ENCODE measurements at regions not wholly inside any gene's neighbourhood (a gene's known extent, or its start where the extent isn't known, plus 50 kb on each side); places are given as distances from the start of the nearest gene placed in this dataset.

- intact Hi-C loops (cut with micrococcal nuclease): no loop called here
- no peaks in the 10 kb centered on the region for H3K27me3 Mint-ChIP-seq
- no peaks in the 10 kb centered on the region for H3K9me3 ChIP-seq (ENCODE audit: control extremely low read depth in 1 of 3, control insufficient read depth in 2 of 3, insufficient read depth in 1 of 3, low read length in 2 of 3)
- no peak overlapping the region for H3K4me3 Mint-ChIP-seq
- no peak overlapping the region for H3K9ac ChIP-seq (ENCODE audit: low read length)
- no peaks in the 10 kb centered on the region for H3K27me3 ChIP-seq (replicated peaks in 1 of 4; ENCODE audit: control extremely low read depth in 1 of 4, control insufficient read depth in 3 of 4, insufficient read depth in 4 of 4, low read length in 3 of 4)
- H3K4me1 ChIP-seq (ENCODE audit: control insufficient read depth in 2 of 2, insufficient read depth in 2 of 2, low read length in 2 of 2): no peaks in the 10 kb centered on the region
- no peak for ATAC-seq (ENCODE audit: low read depth)
- H3K27ac ChIP-seq (ENCODE audit: low read length in 2 of 2): no peak overlapping the region
- no peak overlapping the region for H3K4me2 ChIP-seq (replicated peaks; ENCODE audit: low read depth, low read length, poor library complexity, severe bottlenecking)
- WGBS (ENCODE audit: insufficient coverage): no CpG with 5 or more reads among the region's 1 CpG
- H3K4me3 ChIP-seq (ENCODE audit: control extremely low read depth in 1 of 5, extremely low read depth in 1 of 5, insufficient read depth in 1 of 5, low read depth in 2 of 5, low read length in 4 of 5): no peak overlapping the region
- no peaks in the 10 kb centered on the region for H4K20me1 ChIP-seq (ENCODE audit: control insufficient read depth, insufficient read depth, low read length, poor library complexity, severe bottlenecking)
- no peak overlapping the region for H2AFZ ChIP-seq (ENCODE audit: insufficient read depth, low read depth, low read length, poor library complexity, severe bottlenecking)
- no peak overlapping the region for H3K27ac Mint-ChIP-seq
- ChIA-PET CTCF (no interaction called here), POLR2A (no interaction called here)
- H3K36me3 ChIP-seq (replicated peaks in 1 of 2; ENCODE audit: control extremely low read depth in 1 of 2, control insufficient read depth in 1 of 2, extremely low read depth in 1 of 2, insufficient read depth in 2 of 2, low read length in 1 of 2): no peaks in the 10 kb centered on the region
- no peak for DNase-seq
- H3K4me1 Mint-ChIP-seq: no peaks in the 10 kb centered on the region
- no peaks in the 10 kb centered on the region for H3K9me3 Mint-ChIP-seq (ENCODE audit: insufficient read depth)
- TF ChIP-seq EZH2 (IDR thresholded peaks at IDR 0.05; ENCODE audit: borderline replicate concordance, insufficient read depth, low read depth, low read length, poor library complexity, severe bottlenecking) (no peak), CTCF (IDR thresholded peaks at IDR 0.05) (no peak)
- no peaks in the 10 kb centered on the region for H3K79me2 ChIP-seq (ENCODE audit: control insufficient read depth, insufficient read depth, low read length)
Observed at GRCh38 chr14:43200519-43200918, 1306.6 kb downstream of the FSCB start.

DNA sequence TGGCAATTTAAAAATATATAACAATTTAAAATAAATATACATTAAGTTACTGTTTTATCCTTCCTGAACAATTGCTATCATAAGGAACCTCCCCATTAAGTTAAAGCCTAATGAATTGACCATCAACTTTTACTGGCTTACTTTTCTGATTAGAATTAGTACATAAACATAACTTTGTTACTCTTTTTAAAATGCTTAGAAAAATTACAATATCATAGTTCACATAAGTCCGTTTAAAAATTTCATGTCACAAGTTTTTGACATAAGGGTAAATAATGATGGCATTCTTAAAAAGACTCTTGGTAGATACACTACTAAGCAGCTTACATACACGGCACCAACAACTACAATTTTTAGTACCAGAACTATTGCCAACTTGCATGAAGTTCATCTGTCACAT is 1308.6 kb downstream of the FSCB start:
- DNase-seq (no peak), ATAC-seq (ENCODE audit: low read depth) (no peak)
- no peak overlapping the region for H3K27ac Mint-ChIP-seq
- no peaks in the 10 kb centered on the region for H3K4me1 ChIP-seq (ENCODE audit: control insufficient read depth in 2 of 2, insufficient read depth in 2 of 2, low read length in 2 of 2)
- no peak overlapping the region for H2AFZ ChIP-seq (ENCODE audit: insufficient read depth, low read depth, low read length, poor library complexity, severe bottlenecking)
- no peak overlapping the region for H3K4me3 ChIP-seq (ENCODE audit: control extremely low read depth in 1 of 5, extremely low read depth in 1 of 5, insufficient read depth in 1 of 5, low read depth in 2 of 5, low read length in 4 of 5)
- no peaks in the 10 kb centered on the region for H3K27me3 ChIP-seq (replicated peaks in 1 of 4; ENCODE audit: control extremely low read depth in 1 of 4, control insufficient read depth in 3 of 4, insufficient read depth in 4 of 4, low read length in 3 of 4)
- H3K27me3 Mint-ChIP-seq: no peaks in the 10 kb centered on the region
- no CpG with 5 or more reads among the region's 2 CpGs for WGBS (ENCODE audit: insufficient coverage)
- TF ChIP-seq EZH2 (IDR thresholded peaks at IDR 0.05; ENCODE audit: borderline replicate concordance, insufficient read depth, low read depth, low read length, poor library complexity, severe bottlenecking) (no peak), CTCF (IDR thresholded peaks at IDR 0.05) (no peak)
- H3K27ac ChIP-seq (ENCODE audit: low read length in 2 of 2): no peak overlapping the region
- intact Hi-C loops (cut with micrococcal nuclease): no loop called here
- H3K9me3 Mint-ChIP-seq (ENCODE audit: insufficient read depth): no peaks in the 10 kb centered on the region
- POLR2A ChIA-PET: no interaction called here
- H3K9ac ChIP-seq (ENCODE audit: low read length): no peak overlapping the region
- H3K9me3 ChIP-seq (ENCODE audit: control extremely low read depth in 1 of 3, control insufficient read depth in 2 of 3, insufficient read depth in 1 of 3, low read length in 2 of 3): no peaks in the 10 kb centered on the region
- H3K4me1 Mint-ChIP-seq: no peaks in the 10 kb centered on the region
- CTCF ChIA-PET: no interaction called here
- H4K20me1 ChIP-seq (ENCODE audit: control insufficient read depth, insufficient read depth, low read length, poor library complexity, severe bottlenecking): no peaks in the 10 kb centered on the region
- no peaks in the 10 kb centered on the region for H3K36me3 ChIP-seq (replicated peaks in 1 of 2; ENCODE audit: control extremely low read depth in 1 of 2, control insufficient read depth in 1 of 2, extremely low read depth in 1 of 2, insufficient read depth in 2 of 2, low read length in 1 of 2)
- no peak overlapping the region for H3K4me3 Mint-ChIP-seq
- H3K79me2 ChIP-seq (ENCODE audit: control insufficient read depth, insufficient read depth, low read length): no peaks in the 10 kb centered on the region
- H3K4me2 ChIP-seq (replicated peaks; ENCODE audit: low read depth, low read length, poor library complexity, severe bottlenecking): no peak overlapping the region

Measured in B cell (primary cell).